ENCODE measurements at regions not wholly inside any gene's neighbourhood (a gene's known extent, or its start where the extent isn't known, plus 50 kb on each side); places are given as distances from the start of the nearest gene placed in this dataset.

- Mint-ChIP-seq H3K27me3 (ENCODE audit: low read depth) (no peaks in the 10 kb centered on the region), H3K36me3 (ENCODE audit: insufficient read depth in 1 of 3, low read depth in 3 of 3) (peaks cover 0 to 13% (median 0%) of the 10 kb centered on the region in 3 experiments; a peak in 2 of 7 replicates), H3K4me1 (no peaks in the 10 kb centered on the region), H3K4me3 (no peak overlapping the region), H3K27ac (no peak overlapping the region), H3K9me3 (peaks cover 5 to 21% of the 10 kb centered on the region in 2 experiments)
- H3K4me2 ChIP-seq (ENCODE audit: insufficient read depth, insufficient read length, low read length), result no peak overlapping the region
- H3K4ac ChIP-seq (ENCODE audit: low read depth, low read length), result no peak overlapping the region
- no peaks in the 10 kb centered on the region for H3K9me3 ChIP-seq (ENCODE audit: control insufficient read depth, low read depth, low read length)
- no peaks in the 10 kb centered on the region for H3K79me2 ChIP-seq (ENCODE audit: insufficient read depth, low read length)
- no peaks in the 10 kb centered on the region for H3K4me1 ChIP-seq (ENCODE audit: insufficient read depth, low read length)
- H3K27me3 ChIP-seq (ENCODE audit: insufficient read depth, low read length), result no peaks in the 10 kb centered on the region
- no peaks in the 10 kb centered on the region for H3K23me2 ChIP-seq (ENCODE audit: insufficient read length, low read depth, low read length, poor library complexity, severe bottlenecking)
- H4K91ac ChIP-seq (ENCODE audit: insufficient read length, low read depth, low read length), result no peak overlapping the region
- no peak overlapping the region for H3K9ac ChIP-seq (ENCODE audit: extremely low read depth, insufficient read length, low read length)
- H2AK5ac ChIP-seq (ENCODE audit: insufficient read length, low read length), result no peak overlapping the region
- H4K5ac ChIP-seq (ENCODE audit: insufficient read length, low read depth, low read length), result no peak overlapping the region
- TF ChIP-seq CTCF (conservative IDR thresholded peaks at IDR 0.05), result no peak
- H2BK15ac ChIP-seq (ENCODE audit: low read depth, low read length), result no peak overlapping the region
- H2BK5ac ChIP-seq (ENCODE audit: insufficient read length, low read length), result no peak overlapping the region
- no peak overlapping the region for H4K8ac ChIP-seq (replicated peaks; ENCODE audit: insufficient read length, low read depth, low read length)
- no peaks in the 10 kb centered on the region for H3K79me1 ChIP-seq (ENCODE audit: insufficient read depth, low read depth, low read length, poor library complexity, severe bottlenecking)
- no peak overlapping the region for H3K18ac ChIP-seq (ENCODE audit: insufficient read length, low read depth, low read length)
- H3K23ac ChIP-seq (ENCODE audit: insufficient read length, low read depth, low read length), result no peak overlapping the region
- no peak overlapping the region for H3K14ac ChIP-seq (ENCODE audit: insufficient read depth, low read length)
- H4K20me1 ChIP-seq (ENCODE audit: control insufficient read depth, insufficient read depth, insufficient read length), result no peaks in the 10 kb centered on the region
- no peak overlapping the region for H3K27ac ChIP-seq (ENCODE audit: insufficient read length, low read depth, low read length)
- no peak overlapping the region for H3T11ph ChIP-seq (ENCODE audit: low read length)
- no peak for DNase-seq
- no peak overlapping the region for H2BK12ac ChIP-seq (ENCODE audit: insufficient read length, low read depth, low read length)
- H3K56ac ChIP-seq (ENCODE audit: insufficient read length, low read depth, low read length), result no peak overlapping the region
- H2AFZ ChIP-seq (ENCODE audit: low read length), result no peak overlapping the region
- H2BK120ac ChIP-seq (ENCODE audit: low read depth, low read length, poor library complexity, severe bottlenecking), result no peak overlapping the region
- no peak overlapping the region for H2BK20ac ChIP-seq (ENCODE audit: low read depth, low read length, poor library complexity, severe bottlenecking)
Measured at GRCh38 chr9:82449986-82450385, 461.4 kb downstream of the SPATA31D1 start.
